HCT116 (cell line): ENCODE measurements at regions not wholly inside any gene's neighbourhood (a gene's known extent, or its start where the extent isn't known, plus 50 kb on each side); places are given as distances from the start of the nearest gene placed in this dataset.

Experiments used
- ATAC-seq: fragments of 200-7000 bp; cut with Tn5 transposase; 2 replicates; pipeline ENCODE4 v1.9.1; 2020; ENCODE audit warnings: mild to moderate bottlenecking, moderate library complexity
- BruUV-seq: library from RNA; stranded (reverse); fragments of 400-500 nt; replicated peaks from 2 replicates; lab custom pipeline; 2021; lab: Mats Ljungman, UMichigan
- CTCF ChIA-PET: fragments of 300-600 bp; sonication (Branson Sonifier 250); formaldehyde crosslinking; loops from one replicate; lab custom pipeline; 2021; ENCODE audit warnings: antibody characterized with exemption; lab: Charles Lee
- POLR2A ChIA-PET: fragments of 300-600, 350-600 bp; sonication (Branson Sonifier 250); formaldehyde crosslinking; loops from one replicate; lab custom pipeline; 2021; ENCODE audit warnings: antibody characterized with exemption; lab: Charles Lee
- RAD21 ChIA-PET, 2 experiments: fragments of 300-600 bp; sonication (Branson Sonifier 250); formaldehyde crosslinking; loops; one replicate each; lab custom pipeline; 2023; ENCODE audit warnings: low total read pairs in 2 of 2; ENCODE audit not compliant: uncharacterized antibody in 2 of 2, unreplicated experiment in 2 of 2, low non-redundant PET in 1 of 2; lab: Charles Lee
- DNase-seq: peaks from one replicate; pipeline ENCODE4 v3.0.0-alpha.2; 2010; ENCODE audit warnings: low read depth, low spot score
- H2AFZ ChIP-seq: fragments of 200-600 bp; shearing (Covaris generic), sonication (generic); 2 replicates; pipeline ENCODE4 v1.6.1; 2017; ENCODE audit warnings: low read depth, mixed run types, mixed read lengths, antibody characterized with exemption, low read length; ENCODE audit not compliant: poor library complexity, severe bottlenecking
- H3K27ac ChIP-seq: 2 replicates; pipeline ENCODE4 v1.5.1; 2012; ENCODE audit warnings: low read depth, low read length
- H3K27me3 ChIP-seq: fragments of 200-600 bp; sonication (generic); 2 replicates; pipeline ENCODE4 v1.6.1; 2016; ENCODE audit warnings: mixed run types, low read length, mixed read lengths; ENCODE audit not compliant: insufficient read depth
- H3K36me3 ChIP-seq, 2 experiments: fragments of 200-500 bp in 1 of 2; fragments of 200-600 bp in 1 of 2; sonication (Bioruptor generic) in 1 of 2; sonication (generic) in 1 of 2; 2 replicates each; pipeline versions ENCODE4 v1.5.1 to v1.6.1; 2014 to 2016; ENCODE audit warnings: low read length in 2 of 2, inconsistent platforms in 1 of 2, mixed read lengths in 1 of 2, mixed run types in 1 of 2; ENCODE audit not compliant: insufficient read depth in 2 of 2, control insufficient read depth in 1 of 2
- H3K4me1 ChIP-seq, 2 experiments: fragments of 200-600 bp in 1 of 2; sonication (generic) in 1 of 2; 2 replicates each; pipeline versions ENCODE4 v1.5.1 to v1.6.1; 2012 to 2017; ENCODE audit warnings: low read length in 2 of 2, inconsistent platforms in 1 of 2, mild to moderate bottlenecking in 1 of 2, mixed read lengths in 1 of 2, mixed run types in 1 of 2, moderate library complexity in 1 of 2; ENCODE audit not compliant: insufficient read depth in 2 of 2, control insufficient read depth in 1 of 2
- H3K4me2 ChIP-seq: fragments of 200-600 bp; sonication (generic); 2 replicates; pipeline ENCODE4 v1.6.1; 2017; ENCODE audit warnings: mixed run types, low read length, mixed read lengths
- H3K4me3 ChIP-seq, 2 experiments: fragments of 200-600 bp in 1 of 2; sonication (generic) in 1 of 2; replicated peaks in 1 of 2; 2 replicates each; pipeline ENCODE4 v1.5.1; 2011 to 2016; ENCODE audit warnings: low read length in 2 of 2, control low read depth in 1 of 2, low read depth in 1 of 2, mild to moderate bottlenecking in 1 of 2, mixed read lengths in 1 of 2, mixed run types in 1 of 2
- H3K79me2 ChIP-seq: fragments of 200-600 bp; sonication (generic); 2 replicates; pipeline ENCODE4 v1.6.1; 2017; ENCODE audit warnings: mild to moderate bottlenecking, mixed run types, low read length, moderate library complexity, mixed read lengths; ENCODE audit not compliant: insufficient read depth
- H3K9ac ChIP-seq: fragments of 200-600 bp; sonication (generic); 2 replicates; pipeline ENCODE4 v1.6.1; 2016; ENCODE audit warnings: low read length, mixed read lengths
- H3K9me2 ChIP-seq: fragments of 200-600 bp; sonication (generic), shearing (Covaris generic); 2 replicates; pipeline ENCODE4 v1.6.1; 2017; ENCODE audit warnings: mixed run types, mild to moderate bottlenecking, moderate library complexity; ENCODE audit not compliant: insufficient read depth
- H3K9me3 ChIP-seq, 2 experiments: fragments of 200-500 bp in 1 of 2; fragments of 200-600 bp in 1 of 2; sonication (Bioruptor generic) in 1 of 2; sonication (generic) in 1 of 2; 2 replicates each; pipeline ENCODE4 v1.6.1; 2014 to 2017; ENCODE audit warnings: low read length in 2 of 2, mixed read lengths in 2 of 2, inconsistent platforms in 1 of 2, low read depth in 1 of 2, mild to moderate bottlenecking in 1 of 2, mixed run types in 1 of 2, moderate library complexity in 1 of 2; ENCODE audit not compliant: control insufficient read depth in 1 of 2, insufficient read depth in 1 of 2
- H4K20me1 ChIP-seq: fragments of 200-600 bp; sonication (generic), shearing (Covaris generic); 2 replicates; pipeline ENCODE4 v1.6.1; 2017; ENCODE audit warnings: mixed run types, mild to moderate bottlenecking, moderate library complexity; ENCODE audit not compliant: insufficient read depth
- ATF3 ChIP-seq: IDR thresholded peaks from 2 replicates; pipeline ENCODE4 v1.6.1; 2012
- CBX3 ChIP-seq: IDR thresholded peaks from 2 replicates; pipeline ENCODE4 v1.6.1; 2012; ENCODE audit warnings: low read depth
- CEBPB ChIP-seq: IDR thresholded peaks from 2 replicates; pipeline ENCODE4 v1.6.1; 2012; ENCODE audit warnings: low read depth
- EZH2phosphoT487 ChIP-seq: fragments of 200-600 bp; IDR thresholded peaks from 2 replicates; pipeline ENCODE4 v1.6.1; 2018; ENCODE audit warnings: antibody characterized with exemption, borderline replicate concordance
- MAX ChIP-seq: IDR thresholded peaks from 2 replicates; pipeline ENCODE4 v1.6.1; 2012
- POLR2AphosphoS5 ChIP-seq: IDR thresholded peaks from 2 replicates; pipeline ENCODE4 v1.6.1; 2011; ENCODE audit warnings: mild to moderate bottlenecking, low read depth, low read length, moderate library complexity
- RAD21 ChIP-seq: IDR thresholded peaks from 2 replicates; pipeline ENCODE4 v1.6.1; 2012; ENCODE audit warnings: low read depth, mild to moderate bottlenecking
- REST ChIP-seq: IDR thresholded peaks from 2 replicates; pipeline ENCODE4 v1.6.1; 2012; ENCODE audit warnings: low read depth
- SP1 ChIP-seq: IDR thresholded peaks from 2 replicates; pipeline ENCODE4 v1.6.1; 2012; ENCODE audit warnings: low read depth
- SRF ChIP-seq: IDR thresholded peaks from 2 replicates; pipeline ENCODE4 v1.6.1; 2012; ENCODE audit warnings: low read depth
- TCF7L2 ChIP-seq: IDR thresholded peaks from 2 replicates; pipeline ENCODE4 v1.7.0; 2011; ENCODE audit warnings: borderline replicate concordance, inconsistent platforms; ENCODE audit not compliant: insufficient read depth, insufficient read length; ENCODE audit errors: extremely low read depth
- YY1 ChIP-seq: IDR thresholded peaks from 2 replicates; pipeline ENCODE4 v1.6.1; 2011; ENCODE audit warnings: low read length, low read depth, moderate library complexity, mild to moderate bottlenecking; ENCODE audit not compliant: insufficient replicate concordance; ENCODE audit errors: extremely low read depth
- ZFX ChIP-seq: fragments of 450-650 bp; IDR thresholded peaks from 2 replicates; pipeline ENCODE4 v1.6.1; 2017
- ZNF274 ChIP-seq: fragments of 200-500 bp; sonication (Bioruptor generic); IDR thresholded peaks from 2 replicates; pipeline ENCODE4 v1.6.1; 2014; ENCODE audit warnings: mild to moderate bottlenecking, low read depth, low read length, inconsistent platforms
- intact Hi-C: fragments of 100-400 bp; cut with micrococcal nuclease; formaldehyde crosslinking; loops from 2 replicates; pipeline ENCODE4 v1.10.0; 2022

DNA sequence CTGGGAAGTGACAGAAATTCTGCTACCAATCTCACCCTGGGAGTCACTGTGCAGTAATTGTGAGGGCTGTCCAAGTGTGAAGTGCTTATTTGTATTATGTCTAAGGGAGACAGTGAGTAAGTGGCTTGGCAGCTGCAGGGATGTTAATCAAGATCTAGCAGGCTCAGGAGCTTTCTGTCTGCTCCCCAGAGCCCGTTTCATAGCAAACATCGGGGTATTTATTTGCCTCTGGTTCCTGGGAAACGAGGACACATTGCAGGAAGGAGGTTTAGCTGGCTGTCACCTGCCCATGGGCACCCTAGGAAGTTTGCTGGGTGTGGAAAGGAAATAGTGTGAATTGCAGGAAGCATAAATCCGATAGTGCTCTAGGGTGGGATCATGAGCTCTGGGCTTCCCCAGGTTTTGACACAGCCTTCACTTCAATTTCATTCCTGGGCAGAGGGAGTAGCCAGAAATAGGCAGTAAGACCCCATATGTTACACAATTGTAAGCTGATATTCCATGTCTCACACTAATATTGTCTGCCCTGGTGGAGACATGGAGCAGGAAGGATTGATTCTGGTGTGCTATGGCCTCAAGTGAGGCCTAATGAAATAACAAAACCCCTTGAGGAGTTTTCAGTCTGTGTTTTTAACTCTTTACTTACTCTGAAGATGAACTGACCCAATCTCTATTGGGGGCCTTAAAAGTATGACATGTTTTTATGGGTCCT, 74.1 kb upstream of the MITF start:
- Histone ChIP-seq H2AFZ (no peak overlapping the region), H3K4me3 (no peak overlapping the region), H3K4me1 (no peaks in the 10 kb centered on the region), H3K27ac (no peak overlapping the region), H3K27me3 (peaks cover 3% of the 10 kb centered on the region; the same call in 1 of the 2 replicates), H4K20me1 (no peaks in the 10 kb centered on the region), H3K9ac (no peak overlapping the region), H3K9me2 (no peaks in the 10 kb centered on the region), H3K36me3 (no peaks in the 10 kb centered on the region), H3K4me2 (no peak overlapping the region), H3K79me2 (no peaks in the 10 kb centered on the region), H3K9me3 (no peaks in the 10 kb centered on the region)
- RAD21 ChIA-PET = no interaction called here
- BruUV-seq = no TSS peak
- TF ChIP-seq MAX (no peak), SP1 (no peak), RAD21 (no peak), YY1 (no peak), TCF7L2 (no peak), CEBPB (no peak)
- ATAC-seq (no peak), DNase-seq (no peak)
- intact Hi-C loops = loop anchor here (10.0 kb wide), 1 partner anchor 210 kb away; no protein-coding TSS in a partner anchor
- POLR2A ChIA-PET = no interaction called here
- CTCF ChIA-PET = no interaction called here

DNA sequence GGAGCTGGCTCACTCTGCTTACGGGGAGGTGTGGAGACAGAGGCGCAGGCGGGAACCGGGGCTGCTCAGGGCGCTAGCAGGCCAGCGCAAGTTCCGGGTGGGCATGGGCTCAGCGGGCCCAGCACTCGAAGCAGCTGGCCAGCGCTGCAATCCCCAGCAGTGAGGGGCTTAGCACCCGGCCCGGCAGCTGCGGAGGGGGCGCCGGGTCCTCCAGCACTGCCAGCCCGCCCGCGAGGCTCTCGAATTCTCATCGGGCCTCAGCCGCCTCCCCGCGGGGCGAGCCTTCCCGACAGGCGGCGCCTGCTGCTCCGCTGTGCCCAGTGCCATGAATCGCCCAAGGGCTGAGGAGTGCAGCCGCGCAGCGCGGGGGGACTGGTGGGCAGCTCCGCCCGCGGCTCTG, 78.6 kb upstream of the MITF start:
- Histone ChIP-seq H3K4me2 (no peak overlapping the region), H3K4me1 (no peaks in the 10 kb centered on the region), H3K9ac (no peak overlapping the region), H3K9me2 (no peaks in the 10 kb centered on the region), H3K27ac (no peak overlapping the region), H3K79me2 (no peaks in the 10 kb centered on the region), H3K36me3 (no peaks in the 10 kb centered on the region), H2AFZ (no peak overlapping the region), H3K27me3 (peaks cover 7% of the 10 kb centered on the region; the same call in 1 of the 2 replicates), H3K4me3 (no peak overlapping the region), H4K20me1 (no peaks in the 10 kb centered on the region), H3K9me3 (no peaks in the 10 kb centered on the region)
- ChIA-PET POLR2A (no interaction called here), RAD21 (no interaction called here), CTCF (no interaction called here)
- intact Hi-C loops = loop anchor here (10.0 kb wide), 1 partner anchor 206 kb away; no protein-coding TSS in a partner anchor
- BruUV-seq = no TSS peak
- no peak for ATAC-seq
- no peak for TF ChIP-seq ZNF274
- no peak for TF ChIP-seq CBX3
- TF ChIP-seq TCF7L2 = no peak
- TF ChIP-seq EZH2phosphoT487 = no peak
- no peak for TF ChIP-seq MAX
- no peak for TF ChIP-seq ZFX
- TF ChIP-seq RAD21 = no peak
- TF ChIP-seq REST = no peak
- no peak for TF ChIP-seq SRF
- no peak for TF ChIP-seq POLR2AphosphoS5
- TF ChIP-seq ATF3 = no peak
- TF ChIP-seq SP1 = no peak
- no peak for TF ChIP-seq CEBPB
- DNase-seq = no peak
